NCI-H524 (cell line): ENCODE measurements at regions not wholly inside any gene's neighbourhood (a gene's known extent, or its start where the extent isn't known, plus 50 kb on each side); places are given as distances from the start of the nearest gene placed in this dataset.
"Not testable (repeated sequence)": the region's sequence is repeated elsewhere in the genome, so short reads cannot be mapped to it uniquely, and the experiment has no call there.

ENCODE experiments used
- DNase-seq, 2 experiments: peaks; one replicate each; lab custom pipeline; 2025; lab: John Stamatoyannopoulos, UW

- DNase-seq = no peak
Observed at GRCh38 chr7:54898659-54899340, 120.0 kb upstream of the EGFR start.

- DNase-seq = no peak
Observed at GRCh38 chr7:54901840-54902239, 117.0 kb upstream of the EGFR start.

GRCh38 chr7:54904130-54904529 is 114.7 kb upstream of the EGFR start:
- DNase-seq = no peak

- DNase-seq = no peak
Observed at GRCh38 chr7:54904986-54905385, 113.8 kb upstream of the EGFR start.

- no peak for DNase-seq
Observed at GRCh38 chr7:54906963-54907362, 111.9 kb upstream of the EGFR start.

GRCh38 chr7:54907981-54908380 is 110.8 kb upstream of the EGFR start:
- no peak for DNase-seq

- DNase-seq = no peak
Observed at GRCh38 chr7:54908760-54909438, 109.9 kb upstream of the EGFR start.

GRCh38 chr7:54915870-54916598 is 102.8 kb upstream of the EGFR start:
- no peak for DNase-seq

GRCh38 chr7:54917613-54918391 is 101.0 kb upstream of the EGFR start:
- DNase-seq = no peak

GRCh38 chr7:54921116-54921515 is 97.7 kb upstream of the EGFR start:
- DNase-seq = no peak

- no peak for DNase-seq
Observed at GRCh38 chr7:54931532-54931931, 87.3 kb upstream of the EGFR start.

GRCh38 chr7:54932818-54933543 is 85.8 kb upstream of the EGFR start:
- DNase-seq = peak; percentile 63 to 87

GRCh38 chr7:54933643-54934042 is 85.2 kb upstream of the EGFR start:
- no peak for DNase-seq

GRCh38 chr7:54940748-54941147 is 78.1 kb upstream of the EGFR start:
- DNase-seq = no peak

- DNase-seq = peak in 1 of 2 experiments; percentile 4
Observed at GRCh38 chr7:54944179-54944578, 74.6 kb upstream of the EGFR start.

GRCh38 chr7:54946271-54946670 is 72.5 kb upstream of the EGFR start:
- DNase-seq = no peak

- no peak for DNase-seq
Observed at GRCh38 chr7:54946764-54947163, 72.1 kb upstream of the EGFR start.

GRCh38 chr7:54947266-54947665 is 71.6 kb upstream of the EGFR start:
- no peak for DNase-seq

- not testable (repeated sequence) for DNase-seq
Observed at GRCh38 chr7:54949514-54949913, 69.3 kb upstream of the EGFR start.

- no peak for DNase-seq
Observed at GRCh38 chr7:54955296-54955695, 63.5 kb upstream of the EGFR start.

- no peak for DNase-seq
Observed at GRCh38 chr7:54955696-54956420, 63.0 kb upstream of the EGFR start.
